MV-4-11 (cell line): ENCODE measurements at regions not wholly inside any gene's neighbourhood (a gene's known extent, or its start where the extent isn't known, plus 50 kb on each side); places are given as distances from the start of the nearest gene placed in this dataset.
"Not testable (repeated sequence)": the region's sequence is repeated elsewhere in the genome, so short reads cannot be mapped to it uniquely, and the experiment has no call there.

Source experiments
- DNase-seq: peaks from one replicate; lab custom pipeline; 2025; lab: John Stamatoyannopoulos, UW

DNA sequence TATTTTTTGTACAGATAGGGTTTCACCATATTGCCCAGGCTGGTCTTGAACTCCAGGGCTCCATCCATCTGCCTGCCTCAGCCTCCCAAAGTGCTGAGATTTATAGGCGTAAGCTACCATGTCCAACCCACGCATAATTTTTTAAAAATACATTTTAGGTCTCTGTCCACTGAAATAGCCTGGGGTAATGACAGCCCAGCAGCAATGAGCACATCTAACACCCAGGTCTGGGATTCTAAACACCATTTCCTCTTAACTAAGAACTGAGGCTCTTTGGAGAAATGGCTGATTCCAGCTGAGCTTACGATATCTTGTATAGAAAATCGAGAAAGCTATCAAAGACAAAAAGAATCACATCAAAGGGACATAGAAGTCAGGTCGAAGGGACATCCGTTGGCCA is 245.3 kb downstream of the PARN start:
- DNase-seq = no peak

DNA sequence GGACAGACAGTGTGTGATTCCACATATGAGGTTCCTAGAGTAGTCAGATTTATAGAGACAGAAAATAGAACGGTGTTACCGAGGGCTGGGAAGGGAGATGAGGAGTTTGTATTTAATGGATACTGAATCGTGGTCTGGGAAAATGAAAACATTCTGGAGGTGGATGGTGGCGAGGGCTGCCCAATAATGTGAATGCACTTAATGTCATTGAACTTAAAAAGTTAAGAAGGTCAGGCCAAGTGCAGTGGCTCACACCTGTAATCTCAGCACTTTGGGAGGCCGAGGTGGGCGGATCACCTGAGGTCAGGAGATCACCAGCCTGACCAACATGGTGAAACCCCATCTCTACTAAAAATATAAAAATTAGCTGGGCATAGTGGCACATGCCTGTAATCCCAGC is 246.2 kb downstream of the PARN start:
- DNase-seq = not testable (repeated sequence)

DNA sequence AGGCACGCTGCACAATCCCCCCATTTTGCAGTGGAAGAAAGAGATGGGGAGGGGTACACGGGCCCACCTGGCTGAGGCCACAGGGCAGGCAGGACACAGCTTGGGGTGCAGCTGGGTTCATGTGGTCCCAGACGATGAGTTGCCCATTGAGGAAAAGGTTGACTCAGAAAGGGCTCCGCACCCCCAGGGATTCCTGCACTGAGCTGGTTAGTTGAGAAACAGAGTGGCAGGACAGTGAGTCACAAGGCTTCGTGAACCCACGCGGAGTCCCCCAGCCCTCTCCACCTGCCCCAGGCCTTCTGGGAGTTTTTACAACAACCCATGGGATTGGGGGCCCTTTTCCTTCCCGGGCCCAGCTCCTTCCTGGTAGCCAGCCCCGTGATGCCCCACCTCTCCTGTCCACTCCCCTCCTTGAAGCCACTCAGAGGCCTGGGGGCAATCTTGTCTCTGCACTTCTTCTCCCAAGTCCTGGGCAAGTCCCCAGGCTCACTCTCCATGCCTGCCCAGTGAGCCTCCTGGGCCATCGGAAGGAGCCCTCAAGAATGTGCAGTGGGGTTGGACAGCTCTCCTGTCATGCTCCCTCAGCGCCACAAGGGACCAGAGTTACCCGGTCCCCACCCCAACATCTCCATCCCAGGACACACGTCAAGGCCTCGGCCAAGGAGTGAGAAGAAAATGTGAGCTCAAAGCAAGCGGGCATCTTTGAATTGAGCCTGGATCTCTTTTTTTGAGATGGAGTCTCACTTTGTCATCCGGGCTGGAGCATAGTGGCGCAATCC is 251.2 kb downstream of the PARN start:
- no peak for DNase-seq

- no peak for DNase-seq
These were observed 251.9 kb downstream of the PARN start for GRCh38 chr16:14378131-14378551.

GRCh38 chr16:14377326-14377725 is 252.7 kb downstream of the PARN start:
- DNase-seq = no peak

DNA sequence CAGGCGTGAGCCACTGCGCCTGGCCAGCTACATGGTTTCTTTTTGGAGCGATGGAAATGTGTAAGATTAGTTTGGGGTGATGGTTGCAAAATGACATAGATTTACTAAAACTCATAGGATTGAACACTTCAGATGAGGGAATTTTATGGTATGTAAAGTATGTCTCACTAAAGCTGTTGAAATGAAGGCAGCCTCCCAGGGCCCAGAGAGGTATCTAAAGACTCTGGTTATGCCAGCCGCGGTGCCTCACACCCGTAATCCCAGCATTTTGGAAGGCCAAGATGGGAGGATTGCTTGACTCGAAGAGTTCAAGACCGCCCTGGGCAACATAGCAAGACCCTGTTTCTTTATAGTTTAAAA is 254.9 kb downstream of the PARN start:
- DNase-seq = no peak

GRCh38 chr16:14374451-14375131 is 255.5 kb downstream of the PARN start:
- no peak for DNase-seq

GRCh38 chr16:14373896-14374295 is 256.2 kb downstream of the PARN start:
- no peak for DNase-seq

GRCh38 chr16:14373406-14373805 is 256.7 kb downstream of the PARN start:
- no peak for DNase-seq

GRCh38 chr16:14372471-14372870 is 257.6 kb downstream of the PARN start:
- no peak for DNase-seq

- DNase-seq = no peak
These were observed 258.2 kb downstream of the PARN start for GRCh38 chr16:14371778-14372431.

DNA sequence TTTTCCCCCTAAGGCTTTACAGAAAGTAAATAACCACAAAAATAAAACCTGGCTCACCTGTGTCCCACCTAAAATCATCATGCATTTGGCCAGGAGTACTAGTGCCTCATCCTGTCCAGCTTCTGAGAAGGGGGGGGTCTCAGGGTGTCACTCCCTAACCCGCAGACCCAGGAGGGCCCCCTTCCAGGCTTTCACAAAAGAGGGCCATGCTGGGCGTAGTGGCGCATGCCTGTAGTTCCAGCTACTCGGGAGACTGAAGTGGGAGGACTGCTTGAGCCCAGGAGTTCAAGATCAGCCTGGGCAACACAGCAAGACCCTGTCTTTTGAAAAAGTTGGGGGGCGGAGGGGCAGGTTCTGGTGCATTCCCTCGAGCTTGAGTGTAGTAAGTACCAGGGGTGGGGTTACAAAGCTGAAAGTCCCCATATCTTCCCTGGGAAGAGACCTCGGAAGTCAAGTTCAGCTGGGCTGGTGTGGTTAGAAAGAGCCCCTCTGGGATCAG is 259.3 kb downstream of the PARN start:
- no peak for DNase-seq

GRCh38 chr16:14369734-14370598 is 260.1 kb downstream of the PARN start:
- no peak for DNase-seq

- no peak for DNase-seq
These were observed 261.7 kb downstream of the PARN start for GRCh38 chr16:14368399-14368798.

DNA sequence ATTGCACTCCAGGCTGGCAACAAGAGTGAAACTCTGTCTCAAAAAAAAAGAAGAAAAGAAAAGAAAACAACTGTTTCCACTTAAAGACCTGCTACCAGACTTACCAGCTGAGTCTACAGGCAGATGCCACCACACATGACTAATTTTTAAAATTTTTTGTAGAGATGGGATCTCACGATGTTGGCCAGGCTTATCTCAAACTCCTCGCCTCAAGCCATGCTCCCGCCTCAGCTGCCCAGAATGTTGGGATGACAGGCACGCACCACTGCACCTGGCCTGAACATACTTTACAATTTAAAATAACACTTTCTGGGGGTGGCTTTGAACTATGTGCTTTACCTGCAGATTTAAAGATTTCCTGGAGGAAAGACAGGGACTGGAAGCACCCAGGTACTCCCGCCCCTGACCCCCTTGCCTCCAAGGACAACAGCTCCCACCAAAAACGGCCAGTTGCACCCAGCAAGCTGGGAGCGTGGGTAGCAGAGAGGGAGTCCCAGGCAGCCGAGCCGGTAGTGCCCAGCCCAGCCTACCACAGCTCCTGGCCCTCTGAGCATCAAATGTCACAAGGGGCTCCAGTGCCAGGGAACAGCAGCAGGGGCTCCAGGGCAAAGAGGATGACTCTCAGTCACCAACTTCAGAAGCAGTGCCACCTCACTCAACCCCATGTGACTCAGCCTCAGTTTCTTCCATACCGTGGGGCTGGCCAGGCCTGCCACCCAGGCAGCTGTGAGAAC is 262.9 kb downstream of the PARN start:
- no peak for DNase-seq

GRCh38 chr16:14366447-14366846 is 263.6 kb downstream of the PARN start:
- no peak for DNase-seq

GRCh38 chr16:14365200-14365851 is 264.7 kb downstream of the PARN start:
- DNase-seq = no peak

DNA sequence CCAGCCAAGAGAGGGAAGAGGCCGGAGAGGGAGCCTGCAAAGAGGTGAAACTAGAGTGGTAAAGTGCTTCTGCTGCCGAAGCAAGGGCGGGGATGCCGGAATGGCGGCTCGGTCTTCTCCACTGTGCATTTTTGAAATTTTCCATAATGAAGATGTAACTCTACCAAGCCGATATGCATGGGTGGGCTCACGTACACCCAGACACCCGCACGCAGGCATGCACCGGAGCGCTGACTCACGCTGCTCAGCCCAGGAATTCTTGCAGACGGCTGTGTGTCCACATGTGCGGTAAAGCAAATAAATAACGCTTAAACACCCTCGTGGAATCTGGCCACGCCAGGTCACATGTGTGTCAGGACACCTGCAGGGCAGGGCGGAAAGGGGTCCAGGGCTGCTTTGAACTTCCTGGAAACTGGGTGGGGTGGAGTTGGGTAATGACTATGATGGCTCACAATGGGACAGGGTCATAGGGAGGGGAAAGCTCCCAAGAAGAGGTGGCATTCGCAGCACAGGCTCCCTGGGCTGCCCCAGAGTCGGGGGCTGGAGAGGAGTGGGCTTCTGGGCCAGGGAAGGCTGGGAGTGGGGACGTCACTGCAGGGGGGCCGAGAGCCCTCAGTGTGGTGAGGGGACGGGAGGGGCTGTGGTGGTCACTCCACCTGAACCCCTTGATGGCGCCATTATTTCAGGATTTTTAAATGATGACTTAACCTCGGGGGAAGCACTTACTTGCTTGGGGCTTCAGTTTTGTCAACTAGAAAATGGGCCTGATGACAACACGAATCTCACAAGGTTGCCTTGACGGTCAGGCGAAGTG is 265.5 kb downstream of the PARN start:
- no peak for DNase-seq

DNA sequence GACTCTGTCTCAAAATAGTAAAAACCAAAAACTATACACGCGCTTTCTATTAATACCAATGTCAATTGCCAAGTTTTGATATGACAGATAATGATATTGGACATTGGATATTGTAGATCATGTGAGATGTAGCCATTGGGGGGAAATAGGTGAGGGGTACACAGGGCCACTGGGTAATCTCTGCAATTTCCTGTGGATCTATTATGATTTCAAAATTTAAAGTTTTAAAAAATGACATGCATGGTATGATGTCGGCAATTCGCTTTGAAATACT is 266.0 kb downstream of the PARN start:
- no peak for DNase-seq

DNA sequence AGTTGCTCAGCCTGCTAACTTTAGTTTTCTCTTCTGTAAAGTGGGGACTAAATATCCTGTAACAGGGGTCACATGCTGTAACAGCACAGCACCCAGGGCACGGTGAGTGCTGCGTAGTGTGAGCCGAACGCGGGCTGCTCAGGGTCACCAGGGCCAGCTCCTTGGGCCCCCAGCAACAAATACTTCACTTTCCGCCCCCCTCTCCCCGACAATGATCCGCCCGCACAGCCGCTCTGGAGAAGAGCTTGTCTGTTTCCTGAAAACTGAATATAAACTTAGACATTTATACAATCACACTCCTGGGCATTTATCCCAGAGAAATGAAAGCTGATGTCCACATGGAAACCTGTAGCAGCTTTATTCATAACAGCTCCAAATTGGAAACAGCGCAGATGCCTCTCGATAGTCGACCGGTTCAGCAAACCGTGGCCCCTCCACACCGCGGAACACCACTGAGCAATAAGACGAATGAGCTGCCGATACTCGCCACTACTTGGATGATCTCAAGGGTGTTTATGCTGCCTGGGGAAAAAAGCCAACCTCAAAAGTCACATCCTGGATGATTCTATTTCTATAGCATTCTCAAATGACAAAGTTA is 267.2 kb downstream of the PARN start:
- no peak for DNase-seq
